ENCODE measurements at regions not wholly inside any gene's neighbourhood (a gene's known extent, or its start where the extent isn't known, plus 50 kb on each side); places are given as distances from the start of the nearest gene placed in this dataset.
"Not testable (repeated sequence)": the region's sequence is repeated elsewhere in the genome, so short reads cannot be mapped to it uniquely, and the experiment has no call there.

GRCh38 chr4:55251342-55251741 lies 94.7 kb upstream of the SRD5A3 start:
- DNase-seq = no peak

DNA sequence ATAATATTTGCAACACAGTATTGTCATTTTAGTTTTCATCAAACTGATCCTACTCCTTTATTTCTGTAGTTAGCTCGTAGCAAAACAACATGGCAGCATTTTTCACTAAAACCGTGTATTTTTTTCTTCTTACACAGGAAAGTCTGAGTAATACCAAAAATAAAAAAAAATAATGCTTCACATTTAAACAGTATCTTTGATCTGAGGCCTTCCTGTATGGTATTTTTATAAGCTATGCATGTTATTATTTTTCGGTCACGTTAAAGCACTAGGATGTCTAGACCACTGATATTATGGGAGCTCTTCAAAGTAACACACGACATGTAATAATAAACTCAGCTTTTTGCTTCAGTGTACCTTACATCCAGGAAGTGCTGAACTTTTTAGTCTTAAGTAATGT lies 94.1 kb upstream of the SRD5A3 start:
- DNase-seq = no peak

DNA sequence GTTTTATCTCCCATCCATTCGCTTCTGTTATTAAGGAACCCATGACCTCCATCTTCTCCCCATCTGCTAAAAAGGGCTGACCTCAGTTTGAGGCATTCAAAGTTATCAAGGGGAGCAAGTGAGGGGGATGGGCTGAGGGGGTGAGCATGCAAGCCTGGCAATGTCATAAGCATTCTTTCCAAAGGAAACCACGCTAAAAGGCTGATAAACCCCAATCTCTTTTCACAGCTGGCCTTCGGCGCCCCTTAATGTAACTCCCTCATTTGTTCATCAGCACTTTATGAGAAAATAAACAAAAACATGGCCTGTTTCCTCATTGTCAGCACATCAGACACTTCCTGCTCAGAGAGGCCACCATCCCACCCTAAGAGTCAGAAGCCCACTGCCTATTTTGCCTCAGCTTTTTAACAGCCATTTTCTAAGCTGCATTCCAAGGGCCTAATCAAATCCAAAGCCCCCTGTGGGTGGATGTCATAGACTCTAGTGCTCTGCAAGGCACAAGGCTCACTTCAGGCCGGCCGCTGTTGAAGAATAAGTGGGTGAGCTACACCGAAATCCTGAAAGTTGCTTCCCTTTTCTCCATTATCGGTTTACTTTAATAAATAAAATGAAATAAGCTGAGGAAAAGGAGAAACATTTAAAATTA lies 92.0 kb upstream of the SRD5A3 start:
- no peak for DNase-seq

DNA sequence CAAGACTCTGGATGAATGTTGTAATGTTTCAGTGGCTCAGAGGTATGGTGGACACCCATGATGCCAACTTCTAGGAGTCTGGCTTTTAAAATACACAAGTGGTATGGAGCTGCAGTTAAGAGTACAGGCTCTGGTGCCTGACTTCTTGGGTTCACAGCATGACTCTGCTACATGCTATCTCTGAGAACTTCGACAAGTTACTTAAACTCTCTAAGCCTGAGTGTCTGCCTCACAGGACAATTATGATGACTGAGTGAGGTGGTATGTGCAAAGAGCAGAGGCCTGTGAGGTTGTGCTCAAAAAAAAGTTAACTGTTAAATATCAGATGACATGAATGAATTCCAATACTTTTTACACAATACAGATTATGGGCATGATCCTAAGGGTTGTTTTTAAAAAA lies 90.9 kb upstream of the SRD5A3 start:
- no peak for DNase-seq

DNA sequence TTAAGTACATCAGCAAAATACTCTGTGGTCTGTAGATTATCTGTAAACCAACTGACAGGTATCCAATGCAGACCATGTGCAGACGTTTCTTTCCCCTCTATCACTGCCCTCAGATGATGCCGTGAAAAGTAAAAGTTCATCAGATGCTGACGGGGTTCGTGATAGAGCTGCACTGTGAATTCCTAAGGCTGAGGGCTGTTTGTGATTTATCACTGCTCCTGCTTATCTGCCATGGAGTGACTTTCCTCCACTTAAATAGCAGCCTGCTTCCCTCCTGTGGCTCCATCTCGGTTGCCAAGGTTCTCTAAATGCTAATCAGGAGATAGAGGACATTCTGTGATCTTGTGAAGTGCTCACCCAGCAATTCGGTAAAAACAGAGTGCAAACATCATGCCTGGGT lies 89.3 kb upstream of the SRD5A3 start:
- DNase-seq = no peak

- DNase-seq = no peak
These were observed 87.7 kb upstream of the SRD5A3 start for GRCh38 chr4:55258152-55258865.

DNA sequence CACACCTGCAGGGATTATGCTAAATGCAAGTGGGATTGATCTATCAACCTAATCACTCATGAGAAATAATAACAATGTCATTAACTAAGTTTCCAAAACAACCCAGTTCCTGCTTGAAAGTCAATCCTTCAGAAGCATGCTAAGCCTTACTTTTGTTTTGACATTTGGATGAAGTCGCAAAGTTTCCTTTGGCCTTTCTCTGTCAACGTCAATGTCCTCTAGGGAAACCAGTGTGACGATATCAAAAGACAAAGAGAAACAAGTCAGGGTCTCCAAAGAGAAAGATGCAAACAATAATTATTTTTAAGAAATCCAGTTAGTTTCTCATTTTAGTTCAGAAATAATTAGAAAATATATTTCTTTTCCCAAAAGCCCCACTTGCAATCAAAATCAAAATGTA lies 86.7 kb upstream of the SRD5A3 start:
- DNase-seq = no peak

DNA sequence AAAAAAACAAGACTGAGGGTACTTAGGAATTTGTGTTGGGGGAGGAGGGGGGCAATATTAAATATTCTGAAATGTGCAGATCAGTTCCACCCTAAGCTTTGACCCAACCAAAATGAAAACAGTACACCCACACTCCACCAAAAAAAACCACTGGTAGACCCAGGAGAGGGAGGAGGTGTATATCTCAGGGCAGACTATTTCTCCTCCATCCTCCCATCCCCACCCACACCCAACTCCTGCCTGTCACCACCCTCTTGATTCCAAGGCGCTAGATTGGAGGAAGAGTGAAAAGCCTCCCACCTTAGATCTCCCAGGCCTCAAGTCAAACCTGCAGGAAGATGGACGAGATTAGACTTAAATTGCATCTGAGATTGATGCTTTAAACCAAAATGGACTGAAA lies 76.6 kb upstream of the SRD5A3 start:
- DNase-seq = no peak

- no peak for DNase-seq
These were observed 76.0 kb upstream of the SRD5A3 start for GRCh38 chr4:55269995-55270394.

- no peak for DNase-seq
These were observed 75.6 kb upstream of the SRD5A3 start for GRCh38 chr4:55270481-55270880.

GRCh38 chr4:55272102-55272501 lies 73.9 kb upstream of the SRD5A3 start:
- no peak for DNase-seq

DNA sequence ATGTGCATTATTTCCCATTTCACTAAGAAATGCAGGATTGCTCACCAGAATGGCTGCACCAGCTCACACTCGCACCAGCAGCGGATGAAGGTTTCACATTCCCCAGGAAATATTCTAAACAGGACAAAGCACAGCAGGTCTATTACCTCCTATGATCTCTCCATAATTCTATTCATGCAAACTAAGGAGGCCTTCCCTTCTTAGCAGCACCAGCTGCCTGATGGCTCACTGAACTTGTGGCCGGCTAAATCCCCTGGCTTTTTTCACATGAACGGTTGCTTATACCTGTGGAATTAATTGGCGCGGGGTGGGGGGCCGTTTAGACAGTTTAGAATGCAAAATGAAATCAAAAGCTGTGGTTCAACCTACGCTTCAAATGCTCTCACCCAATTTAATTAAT lies 73.5 kb upstream of the SRD5A3 start:
- no peak for DNase-seq

GRCh38 chr4:55277011-55277410 lies 69.0 kb upstream of the SRD5A3 start:
- no peak for DNase-seq

DNA sequence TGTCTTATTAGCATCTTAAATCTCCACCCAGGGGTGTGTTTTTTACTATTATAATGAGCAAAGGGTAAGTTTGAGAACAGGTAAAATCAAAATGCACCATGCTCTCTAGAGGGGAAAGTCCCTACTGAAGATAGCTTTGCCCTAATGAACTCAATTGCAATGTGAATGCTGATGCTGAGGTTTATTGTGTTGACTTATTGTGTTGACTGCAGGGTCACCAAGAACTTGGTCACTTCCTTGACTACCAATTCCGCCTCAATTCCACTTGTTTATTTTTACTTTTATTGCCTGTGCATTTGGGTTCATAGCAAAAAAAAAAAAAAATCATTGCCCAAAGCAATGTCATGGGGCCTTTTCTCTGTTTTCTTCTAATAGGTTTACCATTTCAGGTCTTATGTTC lies 67.7 kb upstream of the SRD5A3 start:
- no peak for DNase-seq

- DNase-seq = not testable (repeated sequence)
These were observed 65.6 kb upstream of the SRD5A3 start for GRCh38 chr4:55280474-55280873.

DNA sequence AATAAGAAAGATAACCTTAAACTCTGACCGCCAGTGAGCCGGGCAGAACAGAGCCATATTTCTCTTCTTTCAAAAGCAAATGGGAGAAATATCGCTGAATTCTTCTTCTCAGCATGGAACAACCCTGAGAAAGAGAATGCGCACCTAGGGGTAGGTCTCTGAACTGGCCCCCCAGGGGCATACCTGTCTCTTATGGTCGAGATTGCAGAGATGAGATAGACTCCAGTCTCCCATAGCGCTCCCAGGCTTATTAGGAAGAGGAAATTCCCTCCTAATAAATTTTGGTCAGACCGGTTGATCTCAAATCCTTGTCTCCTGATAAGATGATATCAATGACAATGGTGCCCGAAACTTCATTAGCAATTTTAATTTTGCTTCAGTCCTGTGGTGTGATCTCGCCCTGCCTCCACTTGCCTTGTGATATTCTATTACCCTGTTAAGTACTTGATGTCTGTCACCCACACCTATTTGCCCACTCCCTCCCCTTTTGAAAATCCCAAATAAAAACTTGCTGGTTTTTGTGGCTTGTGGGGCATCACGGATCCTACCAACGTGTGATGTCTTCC lies 64.8 kb upstream of the SRD5A3 start:
- not testable (repeated sequence) for DNase-seq

GRCh38 chr4:55284331-55284730 lies 61.7 kb upstream of the SRD5A3 start:
- no peak for DNase-seq

DNA sequence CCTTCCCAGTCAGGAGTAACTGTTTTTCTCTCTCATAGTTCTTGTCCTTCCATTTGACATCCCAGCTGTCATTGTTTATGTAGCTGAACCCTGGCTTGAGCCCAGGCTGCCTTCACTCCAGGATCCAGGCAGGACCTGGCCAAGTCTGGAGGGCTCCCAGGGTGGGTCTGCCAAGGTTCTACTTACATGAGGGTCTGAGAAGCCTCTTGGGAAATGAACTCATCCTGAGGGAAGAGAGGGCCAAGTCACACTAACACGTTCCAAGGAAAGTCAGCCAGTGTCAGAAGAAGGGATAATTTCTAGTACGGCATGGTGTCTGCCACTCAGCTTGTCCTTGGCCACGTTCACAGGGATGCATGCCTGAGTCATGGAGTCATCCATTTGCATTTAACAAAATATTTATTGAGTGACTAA lies 54.8 kb upstream of the SRD5A3 start:
- DNase-seq = peak; percentile 29

- DNase-seq = no peak
These were observed 49.9 kb upstream of the SRD5A3 start for GRCh38 chr4:55296096-55296495.
